GM06990 (cell line): ENCODE measurements at regions not wholly inside any gene's neighbourhood (a gene's known extent, or its start where the extent isn't known, plus 50 kb on each side); places are given as distances from the start of the nearest gene placed in this dataset.

Source experiments
- DNase-seq: peaks from one replicate; pipeline ENCODE4 v3.0.0-alpha.2; 2011; ENCODE audit not compliant: insufficient read length; ENCODE audit errors: extremely low read depth
- H3K27me3 ChIP-seq: replicated peaks from 2 replicates; pipeline ENCODE4 v1.6.0; 2011; ENCODE audit warnings: low read length; ENCODE audit not compliant: control insufficient read depth, insufficient read depth
- H3K36me3 ChIP-seq: 2 replicates; pipeline ENCODE4 v1.5.1; 2011; ENCODE audit warnings: low read length; ENCODE audit not compliant: control insufficient read depth, insufficient read depth
- H3K4me3 ChIP-seq: replicated peaks from 2 replicates; pipeline ENCODE4 v1.5.1; 2011; ENCODE audit warnings: low read depth, mild to moderate bottlenecking, control low read depth, low read length
- CTCF ChIP-seq: IDR thresholded peaks from 2 replicates; pipeline ENCODE4 v1.5.1; 2011; ENCODE audit warnings: low read length, control low read depth, mild to moderate bottlenecking, inconsistent platforms; ENCODE audit not compliant: insufficient read depth, poor library complexity, severe bottlenecking

GRCh38 chr19:28281676-28282075, 931.3 kb downstream of the UQCRFS1 start:
- DNase-seq: no peak
- TF ChIP-seq CTCF: no peak
- Histone ChIP-seq H3K4me3 (no peak overlapping the region), H3K27me3 (no peaks in the 10 kb centered on the region), H3K36me3 (no peaks in the 10 kb centered on the region)

GRCh38 chr19:28264556-28264955, 948.4 kb downstream of the UQCRFS1 start:
- TF ChIP-seq CTCF: no peak
- Histone ChIP-seq H3K27me3 (no peaks in the 10 kb centered on the region), H3K4me3 (no peak overlapping the region), H3K36me3 (no peaks in the 10 kb centered on the region)
- no peak for DNase-seq

- no peak for TF ChIP-seq CTCF
- H3K4me3 ChIP-seq: no peak overlapping the region
- H3K27me3 ChIP-seq: no peaks in the 10 kb centered on the region
- H3K36me3 ChIP-seq: no peaks in the 10 kb centered on the region
- no peak for DNase-seq
These were observed 954.1 kb downstream of the UQCRFS1 start for GRCh38 chr19:28258829-28259228.

- no peaks in the 10 kb centered on the region for H3K27me3 ChIP-seq
- no peak for DNase-seq
- TF ChIP-seq CTCF: no peak
- H3K4me3 ChIP-seq: no peak overlapping the region
- no peaks in the 10 kb centered on the region for H3K36me3 ChIP-seq
These were observed 955.6 kb downstream of the UQCRFS1 start for GRCh38 chr19:28257396-28257795.

GRCh38 chr19:28247243-28247642, 965.7 kb downstream of the UQCRFS1 start:
- no peak for DNase-seq
- Histone ChIP-seq H3K36me3 (no peaks in the 10 kb centered on the region), H3K4me3 (no peak overlapping the region), H3K27me3 (no peaks in the 10 kb centered on the region)
- TF ChIP-seq CTCF: no peak

- no peak for TF ChIP-seq CTCF
- Histone ChIP-seq H3K27me3 (no peaks in the 10 kb centered on the region), H3K4me3 (no peak overlapping the region), H3K36me3 (no peaks in the 10 kb centered on the region)
- no peak for DNase-seq
These were observed 967.0 kb downstream of the UQCRFS1 start for GRCh38 chr19:28245937-28246336.
